ENCODE measurements at regions not wholly inside any gene's neighbourhood (a gene's known extent, or its start where the extent isn't known, plus 50 kb on each side); places are given as distances from the start of the nearest gene placed in this dataset.

DNA sequence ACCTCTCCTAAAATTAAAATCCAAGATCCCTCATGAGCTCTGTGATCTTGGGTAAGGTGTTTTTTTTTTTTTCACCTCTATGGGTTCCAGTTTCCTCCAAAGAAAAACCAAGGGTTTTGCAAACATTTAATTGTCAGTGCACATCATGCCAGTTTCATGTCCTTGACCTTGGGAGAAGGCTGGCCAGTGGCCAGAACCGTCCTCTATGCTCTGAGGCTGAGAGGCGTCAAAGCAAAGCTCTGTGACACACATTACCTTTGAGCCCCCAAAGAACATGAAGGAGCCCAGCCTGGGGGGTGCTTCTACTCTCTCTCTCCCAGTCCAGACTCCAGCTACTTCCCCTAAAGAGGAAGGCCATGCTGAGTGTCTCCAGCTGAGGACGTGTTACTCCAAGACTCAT is 145.5 kb upstream of the TMEM132C start:
- Histone ChIP-seq H3K79me2 (replicated peaks; ENCODE audit: insufficient read depth, low read length) (no peaks in the 10 kb centered on the region), H3K36me3 (ENCODE audit: insufficient read depth, low read length) (no peaks in the 10 kb centered on the region), H3K4me3 (ENCODE audit: low read length) (no peak overlapping the region), H3K9me2 (ENCODE audit: insufficient read depth, low read length) (no peaks in the 10 kb centered on the region), H3K9ac (ENCODE audit: low read length) (no peak overlapping the region), H3K27ac (ENCODE audit: low read length) (no peak overlapping the region), H3K9me3 (ENCODE audit: low read length) (no peaks in the 10 kb centered on the region), H3K27me3 (ENCODE audit: insufficient read depth, low read depth, low read length) (no peaks in the 10 kb centered on the region), H3F3A (ENCODE audit: insufficient read depth, low read length, poor library complexity, severe bottlenecking) (no peaks in the 10 kb centered on the region), H3K4me2 (ENCODE audit: low read length) (no peak overlapping the region), H4K20me1 (ENCODE audit: insufficient read depth) (no peaks in the 10 kb centered on the region), H2AFZ (ENCODE audit: low read depth, low read length) (no peak overlapping the region)
- TF ChIP-seq MXI1 (conservative IDR thresholded peaks at IDR 0.05; ENCODE audit: poor library complexity, severe bottlenecking) (no peak), TAF1 (IDR thresholded peaks at IDR 0.05; ENCODE audit: low read depth) (no peak), POLR2AphosphoS5 (IDR thresholded peaks at IDR 0.05) (no peak), SMC3 (conservative IDR thresholded peaks at IDR 0.05; ENCODE audit: poor library complexity) (no peak), EZH2 (IDR thresholded peaks at IDR 0.05; ENCODE audit: borderline replicate concordance, insufficient read depth, low read length, poor library complexity, severe bottlenecking) (no peak), RAD21 (conservative IDR thresholded peaks at IDR 0.05) (no peak), EP300 (conservative IDR thresholded peaks at IDR 0.05; ENCODE audit: poor library complexity, severe bottlenecking) (no peak)
- TF ChIP-seq, protein P1, sequence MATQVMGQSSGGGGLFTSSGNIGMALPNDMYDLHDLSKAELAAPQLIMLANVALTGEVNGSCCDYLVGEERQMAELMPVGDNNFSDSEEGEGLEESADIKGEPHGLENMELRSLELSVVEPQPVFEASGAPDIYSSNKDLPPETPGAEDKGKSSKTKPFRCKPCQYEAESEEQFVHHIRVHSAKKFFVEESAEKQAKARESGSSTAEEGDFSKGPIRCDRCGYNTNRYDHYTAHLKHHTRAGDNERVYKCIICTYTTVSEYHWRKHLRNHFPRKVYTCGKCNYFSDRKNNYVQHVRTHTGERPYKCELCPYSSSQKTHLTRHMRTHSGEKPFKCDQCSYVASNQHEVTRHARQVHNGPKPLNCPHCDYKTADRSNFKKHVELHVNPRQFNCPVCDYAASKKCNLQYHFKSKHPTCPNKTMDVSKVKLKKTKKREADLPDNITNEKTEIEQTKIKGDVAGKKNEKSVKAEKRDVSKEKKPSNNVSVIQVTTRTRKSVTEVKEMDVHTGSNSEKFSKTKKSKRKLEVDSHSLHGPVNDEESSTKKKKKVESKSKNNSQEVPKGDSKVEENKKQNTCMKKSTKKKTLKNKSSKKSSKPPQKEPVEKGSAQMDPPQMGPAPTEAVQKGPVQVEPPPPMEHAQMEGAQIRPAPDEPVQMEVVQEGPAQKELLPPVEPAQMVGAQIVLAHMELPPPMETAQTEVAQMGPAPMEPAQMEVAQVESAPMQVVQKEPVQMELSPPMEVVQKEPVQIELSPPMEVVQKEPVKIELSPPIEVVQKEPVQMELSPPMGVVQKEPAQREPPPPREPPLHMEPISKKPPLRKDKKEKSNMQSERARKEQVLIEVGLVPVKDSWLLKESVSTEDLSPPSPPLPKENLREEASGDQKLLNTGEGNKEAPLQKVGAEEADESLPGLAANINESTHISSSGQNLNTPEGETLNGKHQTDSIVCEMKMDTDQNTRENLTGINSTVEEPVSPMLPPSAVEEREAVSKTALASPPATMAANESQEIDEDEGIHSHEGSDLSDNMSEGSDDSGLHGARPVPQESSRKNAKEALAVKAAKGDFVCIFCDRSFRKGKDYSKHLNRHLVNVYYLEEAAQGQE (IDR thresholded peaks at IDR 0.05; ENCODE audit: borderline replicate concordance) = no peak
- TF ChIP-seq, protein P2, sequence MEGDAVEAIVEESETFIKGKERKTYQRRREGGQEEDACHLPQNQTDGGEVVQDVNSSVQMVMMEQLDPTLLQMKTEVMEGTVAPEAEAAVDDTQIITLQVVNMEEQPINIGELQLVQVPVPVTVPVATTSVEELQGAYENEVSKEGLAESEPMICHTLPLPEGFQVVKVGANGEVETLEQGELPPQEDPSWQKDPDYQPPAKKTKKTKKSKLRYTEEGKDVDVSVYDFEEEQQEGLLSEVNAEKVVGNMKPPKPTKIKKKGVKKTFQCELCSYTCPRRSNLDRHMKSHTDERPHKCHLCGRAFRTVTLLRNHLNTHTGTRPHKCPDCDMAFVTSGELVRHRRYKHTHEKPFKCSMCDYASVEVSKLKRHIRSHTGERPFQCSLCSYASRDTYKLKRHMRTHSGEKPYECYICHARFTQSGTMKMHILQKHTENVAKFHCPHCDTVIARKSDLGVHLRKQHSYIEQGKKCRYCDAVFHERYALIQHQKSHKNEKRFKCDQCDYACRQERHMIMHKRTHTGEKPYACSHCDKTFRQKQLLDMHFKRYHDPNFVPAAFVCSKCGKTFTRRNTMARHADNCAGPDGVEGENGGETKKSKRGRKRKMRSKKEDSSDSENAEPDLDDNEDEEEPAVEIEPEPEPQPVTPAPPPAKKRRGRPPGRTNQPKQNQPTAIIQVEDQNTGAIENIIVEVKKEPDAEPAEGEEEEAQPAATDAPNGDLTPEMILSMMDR (IDR thresholded peaks at IDR 0.05; ENCODE audit: poor library complexity, severe bottlenecking) = no peak

DNA sequence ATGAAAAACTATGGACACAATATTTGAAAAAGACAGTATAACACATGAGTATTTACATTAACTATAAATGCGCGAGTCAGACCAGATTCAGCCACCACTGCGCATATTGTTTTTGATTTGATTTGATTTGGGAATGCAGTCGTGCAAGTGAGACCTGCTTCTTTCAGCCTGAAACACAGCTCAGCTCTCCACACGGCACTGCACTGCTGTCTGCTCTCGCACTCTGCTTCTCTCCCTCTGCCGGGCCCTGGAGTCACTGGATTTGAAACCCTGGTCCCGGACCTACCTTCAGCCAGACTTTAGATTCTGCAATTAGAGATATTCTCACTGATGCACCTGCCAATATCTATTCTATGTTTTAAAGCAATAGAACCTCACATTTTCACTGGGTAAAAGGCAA is 143.9 kb upstream of the TMEM132C start:
- TF ChIP-seq, protein P1 (IDR thresholded peaks at IDR 0.05; ENCODE audit: borderline replicate concordance) = no peak
- H3K9me2 ChIP-seq (ENCODE audit: insufficient read depth, low read length) = no peaks in the 10 kb centered on the region
- no peaks in the 10 kb centered on the region for H3F3A ChIP-seq (ENCODE audit: insufficient read depth, low read length, poor library complexity, severe bottlenecking)
- no peaks in the 10 kb centered on the region for H3K9me3 ChIP-seq (ENCODE audit: low read length)
- H2AFZ ChIP-seq (ENCODE audit: low read depth, low read length) = no peak overlapping the region
- no peak overlapping the region for H3K4me2 ChIP-seq (ENCODE audit: low read length)
- H3K9ac ChIP-seq (ENCODE audit: low read length) = no peak overlapping the region
- H3K27me3 ChIP-seq (ENCODE audit: insufficient read depth, low read depth, low read length) = no peaks in the 10 kb centered on the region
- H4K20me1 ChIP-seq (ENCODE audit: insufficient read depth) = no peaks in the 10 kb centered on the region
- H3K4me3 ChIP-seq (ENCODE audit: low read length) = no peak overlapping the region
- H3K27ac ChIP-seq (ENCODE audit: low read length) = no peak overlapping the region
- H3K79me2 ChIP-seq (replicated peaks; ENCODE audit: insufficient read depth, low read length) = no peaks in the 10 kb centered on the region
- H3K36me3 ChIP-seq (ENCODE audit: insufficient read depth, low read length) = no peaks in the 10 kb centered on the region
